Amniotic epithelial cell (primary cell): ENCODE measurements at regions not wholly inside any gene's neighbourhood (a gene's known extent, or its start where the extent isn't known, plus 50 kb on each side); places are given as distances from the start of the nearest gene placed in this dataset.

ENCODE experiments used
- DNase-seq: peaks from one replicate; pipeline ENCODE4 v3.0.0-alpha.2; 2010; ENCODE audit warnings: low read depth

GRCh38 chr3:28905798-28906197 is 375.1 kb upstream of the RBMS3 start:
- DNase-seq = peak; percentile 24

GRCh38 chr3:28906561-28907310 is 374.1 kb upstream of the RBMS3 start:
- DNase-seq = no peak

- DNase-seq = no peak
Measured at GRCh38 chr3:28907616-28908015, 373.3 kb upstream of the RBMS3 start.

- peak; percentile 89 for DNase-seq
Measured at GRCh38 chr3:28912120-28912885, 368.6 kb upstream of the RBMS3 start.

GRCh38 chr3:28915741-28916500 is 364.9 kb upstream of the RBMS3 start:
- peak; percentile 98 for DNase-seq

GRCh38 chr3:28916713-28917499 is 364.0 kb upstream of the RBMS3 start:
- DNase-seq = peak; percentile 84

GRCh38 chr3:28917895-28918475 is 362.9 kb upstream of the RBMS3 start:
- peak; percentile 56 for DNase-seq

GRCh38 chr3:28922376-28922775 is 358.5 kb upstream of the RBMS3 start:
- DNase-seq = no peak

- no peak for DNase-seq
Measured at GRCh38 chr3:28923994-28924393, 356.9 kb upstream of the RBMS3 start.

- DNase-seq = no peak
Measured at GRCh38 chr3:28924744-28925360, 356.0 kb upstream of the RBMS3 start.

- no peak for DNase-seq
Measured at GRCh38 chr3:28933337-28933736, 347.5 kb upstream of the RBMS3 start.

GRCh38 chr3:28934126-28934813 is 346.6 kb upstream of the RBMS3 start:
- DNase-seq = no peak

GRCh38 chr3:28935146-28935545 is 345.7 kb upstream of the RBMS3 start:
- DNase-seq = peak; percentile 31

- DNase-seq = peak; percentile 46
Measured at GRCh38 chr3:28936154-28936553, 344.7 kb upstream of the RBMS3 start.

- DNase-seq = peak; percentile 95
Measured at GRCh38 chr3:28940530-28940929, 340.3 kb upstream of the RBMS3 start.

GRCh38 chr3:28940994-28941393 is 339.9 kb upstream of the RBMS3 start:
- peak; percentile 24 for DNase-seq

- no peak for DNase-seq
Measured at GRCh38 chr3:28947061-28947460, 333.8 kb upstream of the RBMS3 start.

- no peak for DNase-seq
Measured at GRCh38 chr3:28947751-28948150, 333.1 kb upstream of the RBMS3 start.

- no peak for DNase-seq
Measured at GRCh38 chr3:28948685-28949084, 332.2 kb upstream of the RBMS3 start.

- DNase-seq = no peak
Measured at GRCh38 chr3:28949580-28949979, 331.3 kb upstream of the RBMS3 start.
